HEK293 (cell line): ENCODE measurements at regions not wholly inside any gene's neighbourhood (a gene's known extent, or its start where the extent isn't known, plus 50 kb on each side); places are given as distances from the start of the nearest gene placed in this dataset.

Experiments used
- CTCF ChIA-PET: fragments of 350-600 bp; formaldehyde crosslinking; extraction: SDS; loops from one replicate; lab custom pipeline; 2021; ENCODE audit warnings: antibody characterized with exemption; lab: Yijun Ruan, JAX
- POLR2A ChIA-PET: fragments of 300-600 bp; formaldehyde crosslinking; extraction: SDS; loops from one replicate; lab custom pipeline; 2020; ENCODE audit warnings: antibody characterized with exemption, inconsistent platforms; lab: Yijun Ruan, JAX
- H3K27ac ChIP-seq: fragments of 200-500 bp; sonication (Bioruptor generic); 2 replicates; pipeline ENCODE4 v1.5.1; 2014; ENCODE audit warnings: low read depth, low read length, control low read depth, inconsistent platforms; ENCODE audit errors: extremely low read depth
- H3K36me3 ChIP-seq, 2 experiments: fragments of 200-500 bp in 1 of 2; sonication (Bioruptor generic) in 1 of 2; 1 replicate in 1 of 2; 2 replicates in 1 of 2; pipeline ENCODE4 v1.5.1; 2014 to 2017; ENCODE audit warnings: inconsistent platforms in 2 of 2, low read length in 2 of 2; ENCODE audit not compliant: control insufficient read depth in 2 of 2, insufficient read depth in 1 of 2
- H3K4me1 ChIP-seq: fragments of 200-500 bp; sonication (Bioruptor generic); 2 replicates; pipeline ENCODE4 v1.5.1; 2014; ENCODE audit warnings: mild to moderate bottlenecking, low read length, inconsistent platforms; ENCODE audit not compliant: control insufficient read depth, insufficient read depth
- H3K4me3 ChIP-seq: 2 replicates; pipeline ENCODE4 v1.5.1; 2011; ENCODE audit warnings: low read depth, mild to moderate bottlenecking, control low read depth, low read length, moderate library complexity
- H3K9me3 ChIP-seq: fragments of 200-500 bp; sonication (Bioruptor generic); 2 replicates; pipeline ENCODE4 v1.5.1; 2014; ENCODE audit warnings: low read depth, low read length, inconsistent platforms; ENCODE audit not compliant: control insufficient read depth, insufficient read depth
- KLF8 ChIP-seq: fragments of 450-650 bp; formaldehyde crosslinking; IDR thresholded peaks from 2 replicates; pipeline ENCODE4 v1.5.1; 2016; ENCODE audit warnings: missing biosample characterization, missing genetic modification characterization
- KLF9 ChIP-seq: fragments of 450-650 bp; formaldehyde crosslinking; IDR thresholded peaks from 2 replicates; pipeline ENCODE4 v1.5.1; 2016; ENCODE audit warnings: missing biosample characterization, missing genetic modification characterization, low read depth
- MYNN ChIP-seq: fragments of 450-650 bp; formaldehyde crosslinking; IDR thresholded peaks from 2 replicates; pipeline ENCODE4 v1.5.1; 2016; ENCODE audit warnings: missing biosample characterization, missing genetic modification characterization, borderline replicate concordance
- OVOL3 ChIP-seq: fragments of 450-650 bp; formaldehyde crosslinking; IDR thresholded peaks from 2 replicates; pipeline ENCODE4 v1.5.1; 2016; ENCODE audit warnings: missing biosample characterization, missing genetic modification characterization
- TRIM28 ChIP-seq: IDR thresholded peaks from 2 replicates; pipeline ENCODE4 v1.6.1; 2011; ENCODE audit warnings: low read length, control low read depth, borderline replicate concordance
- ZFHX2 ChIP-seq: fragments of 450-650 bp; formaldehyde crosslinking; conservative IDR thresholded peaks from 2 replicates; pipeline ENCODE4 v1.5.1; 2016; ENCODE audit warnings: missing biosample characterization, missing genetic modification characterization
- ZNF133 ChIP-seq: fragments of 450-650 bp; formaldehyde crosslinking; IDR thresholded peaks from 2 replicates; pipeline ENCODE4 v1.5.1; 2016; ENCODE audit warnings: missing biosample characterization, missing genetic modification characterization
- ZNF223 ChIP-seq: fragments of 450-650 bp; formaldehyde crosslinking; IDR thresholded peaks from 2 replicates; pipeline ENCODE4 v1.5.1; 2016; ENCODE audit warnings: missing biosample characterization, missing genetic modification characterization
- ZNF354C ChIP-seq: fragments of 450-650 bp; formaldehyde crosslinking; IDR thresholded peaks from 2 replicates; pipeline ENCODE4 v1.5.1; 2016; ENCODE audit warnings: missing biosample characterization, missing genetic modification characterization, low read depth, borderline replicate concordance
- ZNF37A ChIP-seq: fragments of 450-650 bp; IDR thresholded peaks from 2 replicates; pipeline ENCODE4 v1.5.1; 2018; ENCODE audit warnings: missing biosample characterization, missing genetic modification characterization
- ZNF404 ChIP-seq: fragments of 450-650 bp; formaldehyde crosslinking; IDR thresholded peaks from 2 replicates; pipeline ENCODE4 v1.5.1; 2017; ENCODE audit warnings: missing biosample characterization, missing genetic modification characterization
- ZNF426 ChIP-seq: fragments of 450-650 bp; formaldehyde crosslinking; IDR thresholded peaks from 2 replicates; pipeline ENCODE4 v1.5.1; 2017; ENCODE audit warnings: missing biosample characterization, missing genetic modification characterization, mild to moderate bottlenecking, inconsistent platforms, moderate library complexity
- ZNF555 ChIP-seq: fragments of 450-650 bp; formaldehyde crosslinking; conservative IDR thresholded peaks from 2 replicates; pipeline ENCODE4 v1.5.1; 2017; ENCODE audit warnings: missing biosample characterization, mild to moderate bottlenecking, missing genetic modification characterization, inconsistent platforms
- ZNF664 ChIP-seq: fragments of 450-650 bp; formaldehyde crosslinking; IDR thresholded peaks from 2 replicates; pipeline ENCODE4 v1.5.1; 2016; ENCODE audit warnings: missing biosample characterization, missing genetic modification characterization
- ZNF843 ChIP-seq: fragments of 450-650 bp; formaldehyde crosslinking; IDR thresholded peaks from 2 replicates; pipeline ENCODE4 v1.5.1; 2016; ENCODE audit warnings: missing biosample characterization, missing genetic modification characterization
- TF ChIP-seq, protein P1 (sequence below): fragments of 450-650 bp; formaldehyde crosslinking; IDR thresholded peaks from 2 replicates; pipeline ENCODE4 v1.5.1; 2016; ENCODE audit warnings: missing biosample characterization, missing genetic modification characterization
- TF ChIP-seq, protein P2 (sequence below): fragments of 450-650 bp; formaldehyde crosslinking; IDR thresholded peaks from 2 replicates; pipeline ENCODE4 v1.5.1; 2016; ENCODE audit warnings: missing biosample characterization, missing genetic modification characterization
- TF ChIP-seq, protein P3 (sequence below): fragments of 450-650 bp; IDR thresholded peaks from 2 replicates; pipeline ENCODE4 v1.5.1; 2018; ENCODE audit warnings: missing biosample characterization, missing genetic modification characterization

DNA sequence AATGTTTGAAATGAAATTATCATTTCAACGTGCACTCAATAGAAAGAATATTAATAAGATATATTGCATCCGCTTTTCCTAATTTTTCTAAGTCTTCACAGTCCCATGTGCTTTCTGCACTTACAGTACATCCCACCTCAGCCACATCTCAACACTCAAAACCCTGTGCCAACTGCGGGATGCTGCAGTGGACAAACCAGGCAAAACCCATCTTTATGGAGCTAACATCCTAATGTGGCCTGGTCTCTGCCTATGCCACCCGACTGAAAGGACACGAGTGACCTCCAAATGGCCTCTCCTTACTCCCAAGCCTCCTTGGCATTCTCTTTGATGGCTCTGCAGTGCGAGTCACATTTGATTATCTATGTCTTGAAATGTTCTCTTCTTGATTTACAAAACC, 57.4 kb upstream of the ADRB1 start:
- Histone ChIP-seq H3K4me1 (no peaks in the 10 kb centered on the region), H3K9me3 (no peaks in the 10 kb centered on the region), H3K4me3 (no peak overlapping the region), H3K27ac (no peak overlapping the region), H3K36me3 (no peaks in the 10 kb centered on the region)
- ChIA-PET CTCF (interaction anchor here (1.3 kb wide), 1 partner anchor 9 kb away, joined by 3 read pairs; no protein-coding TSS in a partner anchor), POLR2A (no interaction called here)
- TF ChIP-seq KLF8 (tag by site-specific recombination) (no peak), ZNF426 (tag by site-specific recombination) (no peak), ZNF133 (tag by site-specific recombination) (no peak), KLF9 (tag by site-specific recombination) (no peak), OVOL3 (no peak), ZNF843 (tag by site-specific recombination) (no peak), ZNF223 (no peak), MYNN (tag by site-specific recombination) (no peak), ZNF404 (tag by site-specific recombination) (no peak), ZNF555 (tag by site-specific recombination) (no peak)
- TF ChIP-seq, protein P1, sequence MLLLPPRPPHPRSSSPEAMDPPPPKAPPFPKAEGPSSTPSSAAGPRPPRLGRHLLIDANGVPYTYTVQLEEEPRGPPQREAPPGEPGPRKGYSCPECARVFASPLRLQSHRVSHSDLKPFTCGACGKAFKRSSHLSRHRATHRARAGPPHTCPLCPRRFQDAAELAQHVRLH: no peak

DNA sequence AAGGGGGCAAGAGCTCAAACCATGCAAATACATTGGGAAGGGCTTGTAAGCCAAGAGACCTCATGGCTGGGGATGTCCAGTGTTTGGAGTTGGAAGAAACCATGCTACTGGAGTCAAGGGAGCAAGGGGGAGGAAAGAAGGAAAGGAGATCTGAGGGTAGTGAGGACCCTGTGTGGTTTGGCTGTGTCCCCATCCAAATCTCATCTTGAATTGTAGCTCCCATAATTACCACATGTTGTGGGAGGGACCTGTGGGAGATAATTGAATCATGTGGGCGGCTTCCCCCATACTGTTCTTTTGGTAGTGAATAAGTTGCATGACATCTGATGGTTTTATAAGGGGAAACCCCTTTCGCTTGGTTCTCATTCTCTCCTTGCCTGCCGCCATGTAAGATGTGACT, 56.5 kb upstream of the ADRB1 start:
- CTCF ChIA-PET: no interaction called here
- Histone ChIP-seq H3K9me3 (no peaks in the 10 kb centered on the region), H3K36me3 (no peaks in the 10 kb centered on the region), H3K4me3 (no peak overlapping the region), H3K4me1 (no peaks in the 10 kb centered on the region)
- POLR2A ChIA-PET: no interaction called here
- TF ChIP-seq ZFHX2 (tag by site-specific recombination): peak; percentile 50
- TF ChIP-seq TRIM28: no peak
- TF ChIP-seq, all 188 proteins: peak for 1
- H3K27ac ChIP-seq: no peak overlapping the region

DNA sequence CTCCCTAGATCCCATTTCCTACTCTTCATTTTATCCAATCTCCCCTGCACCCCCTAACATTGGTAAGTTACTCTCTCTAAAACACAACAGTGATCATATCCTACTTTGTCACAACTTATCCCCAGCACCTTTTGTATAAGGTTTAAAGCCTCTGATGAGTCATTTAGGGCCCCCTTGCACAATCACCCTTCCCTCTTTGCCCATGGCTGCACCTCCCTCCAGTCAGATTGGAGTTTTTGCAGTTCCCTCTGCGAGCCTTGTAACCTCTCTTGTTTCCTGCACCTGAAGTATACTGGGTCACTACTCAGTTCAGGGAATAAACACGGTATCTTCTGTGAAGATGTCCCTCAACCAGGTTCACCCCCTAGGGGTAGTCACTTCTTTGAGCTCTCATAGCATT, 55.9 kb upstream of the ADRB1 start:
- ChIA-PET CTCF (interaction anchor here (1.2 kb wide), 1 partner anchor 12 kb away, joined by 3 read pairs; no protein-coding TSS in a partner anchor), POLR2A (no interaction called here)
- no peak overlapping the region for H3K4me3 ChIP-seq
- H3K27ac ChIP-seq: no peak overlapping the region
- TF ChIP-seq, protein P2, sequence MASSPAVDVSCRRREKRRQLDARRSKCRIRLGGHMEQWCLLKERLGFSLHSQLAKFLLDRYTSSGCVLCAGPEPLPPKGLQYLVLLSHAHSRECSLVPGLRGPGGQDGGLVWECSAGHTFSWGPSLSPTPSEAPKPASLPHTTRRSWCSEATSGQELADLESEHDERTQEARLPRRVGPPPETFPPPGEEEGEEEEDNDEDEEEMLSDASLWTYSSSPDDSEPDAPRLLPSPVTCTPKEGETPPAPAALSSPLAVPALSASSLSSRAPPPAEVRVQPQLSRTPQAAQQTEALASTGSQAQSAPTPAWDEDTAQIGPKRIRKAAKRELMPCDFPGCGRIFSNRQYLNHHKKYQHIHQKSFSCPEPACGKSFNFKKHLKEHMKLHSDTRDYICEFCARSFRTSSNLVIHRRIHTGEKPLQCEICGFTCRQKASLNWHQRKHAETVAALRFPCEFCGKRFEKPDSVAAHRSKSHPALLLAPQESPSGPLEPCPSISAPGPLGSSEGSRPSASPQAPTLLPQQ (tag by site-specific recombination): 0 out of 2 replicates have a peak, but pooled peaks have one; percentile 22
- no peak for TF ChIP-seq ZNF37A (tag by site-specific recombination)
- H3K36me3 ChIP-seq: no peaks in the 10 kb centered on the region
- no peaks in the 10 kb centered on the region for H3K4me1 ChIP-seq
- no peaks in the 10 kb centered on the region for H3K9me3 ChIP-seq

DNA sequence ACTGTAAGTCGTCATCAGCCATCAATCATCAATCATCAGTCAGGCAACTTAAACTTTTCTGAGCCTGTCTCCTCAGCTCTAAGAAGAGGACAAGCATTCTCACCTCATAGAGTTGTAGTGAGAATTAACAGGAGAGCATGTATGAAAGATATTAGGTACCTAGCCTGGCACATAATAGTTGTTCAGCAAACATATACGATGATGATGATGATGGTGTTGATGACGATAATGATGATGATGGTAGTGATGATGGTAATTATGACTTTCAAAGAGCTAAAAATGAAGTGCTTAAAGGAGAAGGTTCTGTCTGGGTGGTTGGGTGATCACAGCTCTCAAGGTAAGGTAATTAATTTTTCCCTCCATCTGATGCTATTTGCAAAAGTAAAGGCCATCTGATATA, 55.1 kb upstream of the ADRB1 start:
- POLR2A ChIA-PET: no interaction called here
- Histone ChIP-seq H3K9me3 (no peaks in the 10 kb centered on the region), H3K4me3 (no peak overlapping the region), H3K4me1 (no peaks in the 10 kb centered on the region)
- TF ChIP-seq ZNF664: peak; percentile 65; the same call in 1 of the 2 replicates
- TF ChIP-seq, protein P3, sequence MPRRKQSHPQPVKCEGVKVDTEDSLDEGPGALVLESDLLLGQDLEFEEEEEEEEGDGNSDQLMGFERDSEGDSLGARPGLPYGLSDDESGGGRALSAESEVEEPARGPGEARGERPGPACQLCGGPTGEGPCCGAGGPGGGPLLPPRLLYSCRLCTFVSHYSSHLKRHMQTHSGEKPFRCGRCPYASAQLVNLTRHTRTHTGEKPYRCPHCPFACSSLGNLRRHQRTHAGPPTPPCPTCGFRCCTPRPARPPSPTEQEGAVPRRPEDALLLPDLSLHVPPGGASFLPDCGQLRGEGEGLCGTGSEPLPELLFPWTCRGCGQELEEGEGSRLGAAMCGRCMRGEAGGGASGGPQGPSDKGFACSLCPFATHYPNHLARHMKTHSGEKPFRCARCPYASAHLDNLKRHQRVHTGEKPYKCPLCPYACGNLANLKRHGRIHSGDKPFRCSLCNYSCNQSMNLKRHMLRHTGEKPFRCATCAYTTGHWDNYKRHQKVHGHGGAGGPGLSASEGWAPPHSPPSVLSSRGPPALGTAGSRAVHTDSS (tag by site-specific recombination): peak; percentile 86
- TF ChIP-seq ZNF354C (tag by site-specific recombination): no peak
- TF ChIP-seq, all 188 proteins: peak for 2
- Histone ChIP-seq H3K27ac (no peak overlapping the region), H3K36me3 (no peaks in the 10 kb centered on the region)
- CTCF ChIA-PET: interaction anchor here (1.2 kb wide), 1 partner anchor 11 kb away, joined by 3 read pairs; no protein-coding TSS in a partner anchor
